ENCODE measurements at regions not wholly inside any gene's neighbourhood (a gene's known extent, or its start where the extent isn't known, plus 50 kb on each side); places are given as distances from the start of the nearest gene placed in this dataset.

DNA sequence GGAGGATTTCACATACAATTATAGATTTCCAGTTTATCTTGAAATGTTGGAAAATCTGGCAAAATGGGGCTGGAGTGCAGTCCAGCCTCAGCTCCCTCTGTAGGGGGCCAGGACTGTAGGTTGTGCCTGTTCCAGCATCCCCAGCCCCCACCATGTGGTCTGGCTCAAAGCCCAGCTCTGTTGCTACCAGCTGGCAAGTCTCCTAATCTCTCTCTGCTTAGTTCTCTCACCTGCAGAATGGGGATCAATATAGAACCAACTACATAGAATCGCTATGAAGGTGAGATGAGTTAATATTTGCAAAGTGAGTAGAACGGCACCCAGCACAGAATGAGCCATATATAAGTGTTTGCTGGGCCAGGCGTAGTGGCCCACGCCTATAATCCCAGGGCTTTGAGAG, 50.0 kb upstream of the TARDBP start:
- Histone ChIP-seq H3K36me3 (no peaks in the 10 kb centered on the region), H3K4me3 (no peak overlapping the region), H3K27ac (no peak overlapping the region), H3K9me3 (no peaks in the 10 kb centered on the region), H3K27me3 (peaks cover 0 to 26% (median 9%) of the 10 kb centered on the region in 7 donors), H3K4me1 (peaks cover 0 to 33% (median 8%) of the 10 kb centered on the region in 9 donors)
- TF ChIP-seq, protein P1, sequence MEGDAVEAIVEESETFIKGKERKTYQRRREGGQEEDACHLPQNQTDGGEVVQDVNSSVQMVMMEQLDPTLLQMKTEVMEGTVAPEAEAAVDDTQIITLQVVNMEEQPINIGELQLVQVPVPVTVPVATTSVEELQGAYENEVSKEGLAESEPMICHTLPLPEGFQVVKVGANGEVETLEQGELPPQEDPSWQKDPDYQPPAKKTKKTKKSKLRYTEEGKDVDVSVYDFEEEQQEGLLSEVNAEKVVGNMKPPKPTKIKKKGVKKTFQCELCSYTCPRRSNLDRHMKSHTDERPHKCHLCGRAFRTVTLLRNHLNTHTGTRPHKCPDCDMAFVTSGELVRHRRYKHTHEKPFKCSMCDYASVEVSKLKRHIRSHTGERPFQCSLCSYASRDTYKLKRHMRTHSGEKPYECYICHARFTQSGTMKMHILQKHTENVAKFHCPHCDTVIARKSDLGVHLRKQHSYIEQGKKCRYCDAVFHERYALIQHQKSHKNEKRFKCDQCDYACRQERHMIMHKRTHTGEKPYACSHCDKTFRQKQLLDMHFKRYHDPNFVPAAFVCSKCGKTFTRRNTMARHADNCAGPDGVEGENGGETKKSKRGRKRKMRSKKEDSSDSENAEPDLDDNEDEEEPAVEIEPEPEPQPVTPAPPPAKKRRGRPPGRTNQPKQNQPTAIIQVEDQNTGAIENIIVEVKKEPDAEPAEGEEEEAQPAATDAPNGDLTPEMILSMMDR (IDR thresholded peaks at IDR 0.05), result no peak
- no peak for DNase-seq
- intact Hi-C loops (cut with DNase I), result loop anchor here in 1 of 10 donors (10.0 kb wide), 1 partner anchor 268 kb away; no protein-coding TSS in a partner anchor
- ATAC-seq, result no peak
- WGBS, 2 donors, result 71 to 74% methylated on average over 4 of the region's 4 CpGs
